Trophoblast cell (in vitro differentiated cells and primary cell): ENCODE measurements at regions not wholly inside any gene's neighbourhood (a gene's known extent, or its start where the extent isn't known, plus 50 kb on each side); places are given as distances from the start of the nearest gene placed in this dataset.
A peak's percentile ranks its signal among the peaks of the same experiment; 100 is the strongest.

Experiments
- DNase-seq, 2 donors: peaks; one replicate each; pipeline ENCODE4 v3.0.0-alpha.2; 2016
- H2AFZ ChIP-seq: 2 replicates; pipeline ENCODE4 v1.6.1; 2013; ENCODE audit warnings: low read length, moderate library complexity, mild to moderate bottlenecking; ENCODE audit not compliant: insufficient read depth, poor library complexity
- H2AK5ac ChIP-seq: 2 replicates; pipeline ENCODE4 v1.6.1; 2013; ENCODE audit warnings: mild to moderate bottlenecking, low read length
- H2BK120ac ChIP-seq: 2 replicates; pipeline ENCODE4 v1.6.1; 2013; ENCODE audit warnings: low read length, mild to moderate bottlenecking, moderate library complexity; ENCODE audit not compliant: insufficient read depth, poor library complexity
- H2BK12ac ChIP-seq: 2 replicates; pipeline ENCODE4 v1.6.1; 2013; ENCODE audit warnings: mild to moderate bottlenecking, low read length, moderate library complexity
- H2BK5ac ChIP-seq: 2 replicates; pipeline ENCODE4 v1.6.1; 2013; ENCODE audit warnings: low read length, low read depth, moderate library complexity, mild to moderate bottlenecking; ENCODE audit not compliant: poor library complexity
- H3K14ac ChIP-seq: 2 replicates; pipeline ENCODE4 v1.6.1; 2013; ENCODE audit warnings: mild to moderate bottlenecking, low read length
- H3K18ac ChIP-seq: 2 replicates; pipeline ENCODE4 v1.6.1; 2013; ENCODE audit warnings: mild to moderate bottlenecking, low read length
- H3K23ac ChIP-seq: 2 replicates; pipeline ENCODE4 v1.6.1; 2013; ENCODE audit warnings: low read length
- H3K27ac ChIP-seq: 2 replicates; pipeline ENCODE4 v1.5.1; 2013; ENCODE audit warnings: low read depth, mild to moderate bottlenecking, inconsistent platforms, low read length, moderate library complexity
- H3K27me3 ChIP-seq: 2 replicates; pipeline ENCODE4 v1.6.1; 2013; ENCODE audit warnings: inconsistent platforms, mild to moderate bottlenecking, low read length, moderate library complexity; ENCODE audit not compliant: insufficient read depth
- H3K36me3 ChIP-seq, 2 experiments: 1 replicate in 1 of 2; 2 replicates in 1 of 2; pipeline ENCODE4 v1.6.1; 2013; ENCODE audit warnings: low read length in 2 of 2, mild to moderate bottlenecking in 2 of 2, moderate library complexity in 1 of 2; ENCODE audit not compliant: insufficient read depth in 2 of 2, control insufficient read depth in 1 of 2
- H3K4ac ChIP-seq: 2 replicates; pipeline ENCODE4 v1.6.1; 2013; ENCODE audit warnings: low read depth, mild to moderate bottlenecking, low read length, moderate library complexity
- H3K4me1 ChIP-seq, 2 experiments: 1 replicate in 1 of 2; 2 replicates in 1 of 2; pipeline ENCODE4 v1.6.1; 2013; ENCODE audit warnings: low read length in 2 of 2, mild to moderate bottlenecking in 2 of 2, moderate library complexity in 1 of 2; ENCODE audit not compliant: insufficient read depth in 2 of 2, control insufficient read depth in 1 of 2
- H3K4me2 ChIP-seq: 2 replicates; pipeline ENCODE4 v1.6.1; 2013; ENCODE audit warnings: inconsistent platforms, mild to moderate bottlenecking, low read length, moderate library complexity
- H3K4me3 ChIP-seq: 2 replicates; pipeline ENCODE4 v1.5.1; 2013; ENCODE audit warnings: mild to moderate bottlenecking, low read depth, low read length, inconsistent platforms
- H3K79me1 ChIP-seq: one replicate; pipeline ENCODE4 v1.6.1; 2013; ENCODE audit warnings: low read length
- H3K79me2 ChIP-seq: 2 replicates; pipeline ENCODE4 v1.6.1; 2013; ENCODE audit warnings: low read length, mild to moderate bottlenecking; ENCODE audit not compliant: control insufficient read depth, insufficient read depth, poor library complexity
- H3K9ac ChIP-seq: 2 replicates; pipeline ENCODE4 v1.6.1; 2013; ENCODE audit warnings: mild to moderate bottlenecking, low read length
- H3K9me3 ChIP-seq: 2 replicates; pipeline ENCODE4 v1.6.1; 2013; ENCODE audit warnings: low read depth, mild to moderate bottlenecking, control low read depth, inconsistent platforms, low read length; ENCODE audit not compliant: insufficient read depth
- H4K12ac ChIP-seq: 2 replicates; pipeline ENCODE4 v1.6.1; 2013; ENCODE audit warnings: low read depth, mild to moderate bottlenecking, low read length, moderate library complexity
- H4K8ac ChIP-seq: 2 replicates; pipeline ENCODE4 v1.6.1; 2013; ENCODE audit warnings: low read depth, mild to moderate bottlenecking, low read length, moderate library complexity
- H4K91ac ChIP-seq: one replicate; pipeline ENCODE4 v1.6.1; 2013; ENCODE audit warnings: low read depth, mild to moderate bottlenecking, low read length, moderate library complexity
- WGBS: extraction: QIAGEN DNeasy Blood & Tissue Kit; methylation state at CpG from one replicate; pipeline ENCODE4 v1.1.7; 2013; ENCODE audit warnings: missing lambda C conversion rate; ENCODE audit not compliant: insufficient read length, insufficient coverage; ENCODE audit errors: extremely low coverage; 5-methylcytosine and 5-hydroxymethylcytosine counted together

DNA sequence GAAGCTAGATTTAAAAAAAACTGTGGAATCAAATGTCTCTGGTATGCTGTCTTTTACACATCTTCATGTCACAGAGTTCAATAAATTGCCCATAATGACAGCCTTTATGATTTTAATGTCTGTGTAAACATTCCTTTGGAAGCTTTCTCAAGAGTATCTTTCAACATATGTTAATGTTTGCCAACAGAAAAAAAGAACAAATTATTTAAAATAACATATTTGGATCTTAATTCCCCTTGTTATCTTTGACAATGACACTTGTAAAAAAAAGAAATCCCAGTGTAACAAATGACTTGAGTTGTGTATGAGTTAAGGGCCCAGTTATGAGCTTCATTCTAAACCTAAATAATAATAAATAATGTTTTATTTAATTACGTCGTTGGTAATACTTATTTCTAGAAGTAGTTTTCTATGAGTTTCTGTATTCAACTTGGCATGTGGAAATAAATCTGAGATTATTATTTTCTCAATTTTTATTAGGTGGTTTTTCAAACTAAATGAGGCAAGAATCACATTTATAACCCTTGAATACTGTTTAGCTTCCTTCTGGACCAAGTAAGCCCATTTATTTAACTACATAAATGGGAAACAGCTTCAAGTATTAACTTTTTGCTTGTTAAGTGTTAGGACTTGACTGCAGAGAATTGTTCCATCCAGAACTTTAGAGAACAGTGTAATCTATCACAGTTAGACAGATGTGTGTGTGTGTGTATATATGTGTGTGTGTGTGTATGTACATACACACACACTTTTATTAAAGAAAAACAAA, 182.1 kb downstream of the POSTN start:
- Histone ChIP-seq H3K4me1 (no peaks in the 10 kb centered on the region), H3K36me3 (no peaks in the 10 kb centered on the region), H3K9me3 (no peaks in the 10 kb centered on the region), H2BK12ac (no peak overlapping the region), H3K27ac (no peak overlapping the region), H2BK5ac (no peak overlapping the region), H4K8ac (no peak overlapping the region), H3K14ac (no peak overlapping the region), H2AK5ac (no peak overlapping the region), H3K23ac (no peak overlapping the region), H3K9ac (no peak overlapping the region), H3K18ac (no peak overlapping the region), H3K79me1 (peaks cover 3% of the 10 kb centered on the region), H4K91ac (no peak overlapping the region), H2BK120ac (no peak overlapping the region), H3K4ac (no peak overlapping the region), H4K12ac (no peak overlapping the region), H2AFZ (no peak overlapping the region), H3K27me3 (no peaks in the 10 kb centered on the region), H3K4me2 (no peak overlapping the region), H3K79me2 (no peaks in the 10 kb centered on the region), H3K4me3 (no peak overlapping the region)
- no CpG with 5 or more reads among the region's 2 CpGs for WGBS
- DNase-seq, result no peak

DNA sequence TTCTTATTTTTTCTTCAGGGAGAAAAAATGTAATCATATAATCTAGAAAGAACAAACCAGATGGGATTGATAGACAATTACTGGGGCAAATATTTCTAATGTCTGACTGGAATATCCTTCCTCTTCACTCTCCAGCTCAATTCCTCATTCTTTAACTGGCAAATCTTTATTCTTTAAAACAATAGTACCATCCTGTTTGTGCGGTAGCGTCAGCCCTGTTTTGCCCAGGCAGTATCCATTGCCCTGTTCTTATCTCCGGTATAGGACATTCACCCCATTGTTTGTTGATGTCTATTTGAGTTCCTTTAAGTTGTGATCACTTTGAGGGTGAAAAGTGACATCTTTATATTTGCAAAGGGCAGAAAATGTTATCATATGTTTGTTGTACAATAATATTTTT, 185.4 kb downstream of the POSTN start:
- Histone ChIP-seq H3K4me2 (no peak overlapping the region), H4K91ac (peak overlapping the region; percentile 24), H3K27me3 (no peaks in the 10 kb centered on the region), H3K4me3 (no peak overlapping the region), H3K79me1 (peaks cover 3% of the 10 kb centered on the region), H4K8ac (no peak overlapping the region), H2BK5ac (no peak overlapping the region), H2BK120ac (no peak overlapping the region), H3K79me2 (no peaks in the 10 kb centered on the region), H3K4ac (no peak overlapping the region), H3K18ac (no peak overlapping the region), H3K23ac (no peak overlapping the region), H3K4me1 (peaks cover 0 to 4% of the 10 kb centered on the region in 2 experiments), H4K12ac (no peak overlapping the region), H3K36me3 (no peaks in the 10 kb centered on the region), H3K9me3 (no peaks in the 10 kb centered on the region), H3K9ac (no peak overlapping the region), H3K14ac (no peak overlapping the region), H2AK5ac (no peak overlapping the region), H2AFZ (no peak overlapping the region), H2BK12ac (no peak overlapping the region), H3K27ac (no peak overlapping the region)
- WGBS, result no CpG with 5 or more reads among the region's 3 CpGs
- no peak for DNase-seq

DNA sequence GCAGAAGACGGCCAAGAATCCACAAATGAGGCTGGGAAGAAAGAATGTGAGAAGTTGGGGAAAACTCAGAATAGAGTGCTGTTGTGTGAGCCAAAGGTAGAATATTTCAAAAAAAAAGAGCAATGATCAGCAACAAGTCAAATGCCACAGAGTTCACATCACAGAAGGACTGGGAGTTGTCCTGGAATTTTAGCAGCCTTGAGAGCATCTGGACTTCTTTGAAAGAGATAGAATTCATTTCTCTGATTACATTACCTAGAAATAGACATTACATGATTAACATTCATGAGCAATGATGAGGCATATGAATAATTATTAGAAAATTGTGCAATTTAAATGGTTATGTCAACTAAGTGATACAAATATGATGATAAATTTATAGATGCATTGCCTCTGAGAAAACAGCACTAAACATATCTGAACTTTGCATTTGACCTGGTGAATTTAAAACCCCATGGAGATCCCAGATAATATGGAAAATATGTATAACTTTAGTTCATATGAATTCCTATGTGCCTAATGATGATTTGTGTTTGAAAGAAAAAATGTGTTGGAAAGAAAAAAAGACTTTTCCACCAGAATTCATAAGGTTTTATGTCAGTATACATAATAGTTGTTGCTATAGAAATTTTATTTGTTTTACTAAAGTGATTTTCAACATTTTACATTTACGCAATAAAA, 186.2 kb downstream of the POSTN start:
- Histone ChIP-seq H3K4me2 (no peak overlapping the region), H3K27ac (no peak overlapping the region), H4K12ac (no peak overlapping the region), H3K4me1 (peaks cover 0 to 4% of the 10 kb centered on the region in 2 experiments), H2BK12ac (no peak overlapping the region), H3K36me3 (no peaks in the 10 kb centered on the region), H3K9ac (no peak overlapping the region), H3K4me3 (no peak overlapping the region), H2AK5ac (no peak overlapping the region), H3K4ac (no peak overlapping the region), H3K27me3 (no peaks in the 10 kb centered on the region), H2BK5ac (no peak overlapping the region), H3K23ac (no peak overlapping the region), H3K9me3 (no peaks in the 10 kb centered on the region), H3K79me1 (peaks cover 3% of the 10 kb centered on the region), H3K14ac (no peak overlapping the region), H2AFZ (no peak overlapping the region), H4K8ac (no peak overlapping the region), H3K79me2 (no peaks in the 10 kb centered on the region), H3K18ac (no peak overlapping the region), H4K91ac (no peak overlapping the region), H2BK120ac (no peak overlapping the region)
- WGBS, result no CpG with 5 or more reads among the region's 2 CpGs
- peak; percentile 20 to 23 for DNase-seq

DNA sequence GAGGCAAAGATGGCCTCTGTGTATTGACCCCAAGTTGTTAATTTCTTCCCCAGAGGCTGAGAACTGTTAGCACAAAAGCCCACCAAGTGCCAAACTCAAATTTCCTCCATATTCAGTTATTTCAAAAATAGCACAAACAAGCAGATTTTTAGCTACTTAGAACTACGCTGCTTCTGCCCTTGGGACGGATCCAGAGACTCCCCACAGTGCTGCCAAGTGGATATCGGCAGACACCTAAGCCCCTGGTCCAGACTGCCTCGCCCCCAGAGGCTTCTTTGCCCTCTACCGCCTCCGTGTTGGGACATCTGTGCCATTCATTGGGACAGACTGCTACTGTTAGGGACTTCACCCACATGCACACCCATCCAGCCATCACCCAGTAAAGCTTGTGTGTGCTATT, 188.3 kb downstream of the POSTN start:
- Histone ChIP-seq H2BK12ac (no peak overlapping the region), H3K9me3 (no peaks in the 10 kb centered on the region), H3K4me3 (no peak overlapping the region), H4K12ac (no peak overlapping the region), H3K27ac (no peak overlapping the region), H3K27me3 (no peaks in the 10 kb centered on the region), H3K79me2 (no peaks in the 10 kb centered on the region), H3K18ac (no peak overlapping the region), H2AFZ (no peak overlapping the region), H4K91ac (no peak overlapping the region), H2BK5ac (no peak overlapping the region), H3K9ac (no peak overlapping the region), H3K4ac (no peak overlapping the region), H3K23ac (no peak overlapping the region), H2BK120ac (no peak overlapping the region), H4K8ac (no peak overlapping the region), H3K14ac (no peak overlapping the region), H3K4me1 (peaks cover 0 to 4% of the 10 kb centered on the region in 2 experiments), H2AK5ac (no peak overlapping the region), H3K79me1 (peaks cover 5% of the 10 kb centered on the region), H3K36me3 (no peaks in the 10 kb centered on the region), H3K4me2 (no peak overlapping the region)
- DNase-seq, result no peak
- no CpG with 5 or more reads among the region's 6 CpGs for WGBS
